SU-DHL-6 (cell line): ENCODE measurements at regions not wholly inside any gene's neighbourhood (a gene's known extent, or its start where the extent isn't known, plus 50 kb on each side); places are given as distances from the start of the nearest gene placed in this dataset.

Experiments
- EZH2phosphoT487 ChIP-seq: fragments of 200-600 bp; sonication (generic), shearing (Covaris generic); conservative IDR thresholded peaks from 2 replicates; pipeline ENCODE4 v1.6.1; 2018; ENCODE audit warnings: mild to moderate bottlenecking, antibody characterized with exemption, low read length, moderate library complexity, mixed read lengths
- TF ChIP-seq, protein P1 (sequence below): fragments of 200-600 bp; sonication (generic); IDR thresholded peaks from one replicate; pipeline ENCODE4 v1.5.1; 2017; ENCODE audit warnings: antibody characterized with exemption, mild to moderate bottlenecking, low read length, moderate library complexity; ENCODE audit not compliant: insufficient read depth, poor library complexity, severe bottlenecking

GRCh38 chrX:64642482-64642881 is 247.2 kb upstream of the MTMR8 start:
- TF ChIP-seq, protein P1, sequence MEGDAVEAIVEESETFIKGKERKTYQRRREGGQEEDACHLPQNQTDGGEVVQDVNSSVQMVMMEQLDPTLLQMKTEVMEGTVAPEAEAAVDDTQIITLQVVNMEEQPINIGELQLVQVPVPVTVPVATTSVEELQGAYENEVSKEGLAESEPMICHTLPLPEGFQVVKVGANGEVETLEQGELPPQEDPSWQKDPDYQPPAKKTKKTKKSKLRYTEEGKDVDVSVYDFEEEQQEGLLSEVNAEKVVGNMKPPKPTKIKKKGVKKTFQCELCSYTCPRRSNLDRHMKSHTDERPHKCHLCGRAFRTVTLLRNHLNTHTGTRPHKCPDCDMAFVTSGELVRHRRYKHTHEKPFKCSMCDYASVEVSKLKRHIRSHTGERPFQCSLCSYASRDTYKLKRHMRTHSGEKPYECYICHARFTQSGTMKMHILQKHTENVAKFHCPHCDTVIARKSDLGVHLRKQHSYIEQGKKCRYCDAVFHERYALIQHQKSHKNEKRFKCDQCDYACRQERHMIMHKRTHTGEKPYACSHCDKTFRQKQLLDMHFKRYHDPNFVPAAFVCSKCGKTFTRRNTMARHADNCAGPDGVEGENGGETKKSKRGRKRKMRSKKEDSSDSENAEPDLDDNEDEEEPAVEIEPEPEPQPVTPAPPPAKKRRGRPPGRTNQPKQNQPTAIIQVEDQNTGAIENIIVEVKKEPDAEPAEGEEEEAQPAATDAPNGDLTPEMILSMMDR = peak; percentile 28
- no peak for TF ChIP-seq EZH2phosphoT487
